HG02678 (cell line): ENCODE measurements at regions not wholly inside any gene's neighbourhood (a gene's known extent, or its start where the extent isn't known, plus 50 kb on each side); places are given as distances from the start of the nearest gene placed in this dataset.

Experiments
- ATAC-seq: cut with Tn5 transposase; IDR thresholded peaks from one replicate; pipeline ENCODE4 v1.9.1; 2021; ENCODE audit warnings: mild to moderate bottlenecking, moderate library complexity; ENCODE audit not compliant: unreplicated experiment

GRCh38 chr21:35136106-35136505 is 87.0 kb upstream of the RUNX1 start:
- no peak for ATAC-seq

GRCh38 chr21:35135481-35135880 is 86.4 kb upstream of the RUNX1 start:
- ATAC-seq: no peak

GRCh38 chr21:35134309-35134708 is 85.2 kb upstream of the RUNX1 start:
- ATAC-seq: no peak

- no peak for ATAC-seq
Measured at GRCh38 chr21:35128536-35128935, 79.4 kb upstream of the RUNX1 start.

- no peak for ATAC-seq
Measured at GRCh38 chr21:35127851-35128250, 78.7 kb upstream of the RUNX1 start.

- no peak for ATAC-seq
Measured at GRCh38 chr21:35127026-35127425, 77.9 kb upstream of the RUNX1 start.

GRCh38 chr21:35120631-35121180 is 71.6 kb upstream of the RUNX1 start:
- no peak for ATAC-seq

- no peak for ATAC-seq
Measured at GRCh38 chr21:35119501-35120047, 70.5 kb upstream of the RUNX1 start.

- ATAC-seq: no peak
Measured at GRCh38 chr21:35116777-35117176, 67.7 kb upstream of the RUNX1 start.

- no peak for ATAC-seq
Measured at GRCh38 chr21:35113064-35113463, 64.0 kb upstream of the RUNX1 start.

GRCh38 chr21:35111321-35111930 is 62.3 kb upstream of the RUNX1 start:
- ATAC-seq: no peak

GRCh38 chr21:35108887-35109286 is 59.8 kb upstream of the RUNX1 start:
- ATAC-seq: no peak

- ATAC-seq: no peak
Measured at GRCh38 chr21:35107520-35107919, 58.4 kb upstream of the RUNX1 start.

GRCh38 chr21:35106246-35106835 is 57.2 kb upstream of the RUNX1 start:
- ATAC-seq: no peak

GRCh38 chr21:35102488-35103371 is 53.6 kb upstream of the RUNX1 start:
- ATAC-seq: no peak

- no peak for ATAC-seq
Measured at GRCh38 chr21:35100349-35100811, 51.3 kb upstream of the RUNX1 start.

GRCh38 chr21:35099310-35099709 is 50.2 kb upstream of the RUNX1 start:
- ATAC-seq: no peak
